Fibroblast of skin of scalp (primary cell): ENCODE measurements at regions not wholly inside any gene's neighbourhood (a gene's known extent, or its start where the extent isn't known, plus 50 kb on each side); places are given as distances from the start of the nearest gene placed in this dataset.
"Not testable (repeated sequence)": the region's sequence is repeated elsewhere in the genome, so short reads cannot be mapped to it uniquely, and the experiment has no call there.

Source experiments
- DNase-seq: peaks from one replicate; pipeline ENCODE4 v3.0.0-alpha.2; 2013

DNA sequence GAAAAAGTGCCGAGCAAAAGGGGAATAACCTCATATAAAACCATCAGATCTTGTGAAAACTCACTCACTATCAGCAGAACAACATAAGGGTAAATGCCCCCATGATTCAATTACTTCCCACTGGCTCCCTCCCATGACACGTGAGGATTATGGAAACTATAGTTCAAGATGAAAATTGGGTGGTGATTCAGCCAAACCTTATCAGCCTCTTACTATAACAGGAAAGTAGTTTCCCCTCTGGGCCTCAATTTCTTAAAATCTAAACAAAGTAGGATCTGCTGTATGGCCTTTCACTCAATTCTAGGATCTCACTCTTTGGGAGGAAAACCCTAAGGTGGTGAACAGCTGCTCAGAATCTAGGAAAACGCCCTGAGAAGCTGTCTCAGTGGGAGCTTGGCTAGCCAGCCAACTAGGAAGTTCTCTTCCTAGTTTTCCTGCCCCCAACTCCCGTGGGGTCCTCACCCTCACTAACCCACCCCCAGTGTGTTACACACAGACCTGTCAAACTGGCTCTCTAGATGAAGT, 1017.1 kb upstream of the HS3ST1 start:
- no peak for DNase-seq

DNA sequence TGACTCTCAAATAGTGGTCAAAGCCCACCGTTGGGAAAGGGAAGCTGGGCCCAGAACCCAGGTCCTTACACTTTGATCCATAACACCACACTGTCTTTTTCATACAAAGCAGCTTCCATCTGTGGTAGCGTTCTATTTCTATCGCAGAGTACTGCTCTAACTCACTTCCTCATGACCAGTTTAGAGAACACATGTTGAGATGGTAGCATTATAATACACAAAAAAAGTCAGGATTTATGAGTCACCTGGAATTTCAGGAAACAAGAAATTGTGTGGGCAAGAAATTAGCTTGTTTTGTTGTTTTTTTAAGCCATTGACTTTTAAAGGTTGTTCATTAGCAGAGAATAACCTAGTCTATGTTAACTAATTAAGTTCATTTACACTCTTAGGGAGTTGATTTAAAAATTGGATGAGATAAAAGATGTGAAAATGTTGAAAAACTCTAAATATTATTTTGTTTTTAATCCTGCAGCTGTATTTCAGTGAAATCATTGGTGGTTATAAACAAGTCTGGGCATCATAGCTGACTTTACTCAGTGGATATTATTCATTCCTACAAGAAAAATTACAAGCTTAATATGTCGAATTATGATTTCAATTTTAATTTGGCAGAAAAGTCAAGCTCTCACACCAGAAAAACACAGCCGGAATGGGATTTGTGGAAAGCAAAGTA, 1011.1 kb upstream of the HS3ST1 start:
- DNase-seq, result no peak

DNA sequence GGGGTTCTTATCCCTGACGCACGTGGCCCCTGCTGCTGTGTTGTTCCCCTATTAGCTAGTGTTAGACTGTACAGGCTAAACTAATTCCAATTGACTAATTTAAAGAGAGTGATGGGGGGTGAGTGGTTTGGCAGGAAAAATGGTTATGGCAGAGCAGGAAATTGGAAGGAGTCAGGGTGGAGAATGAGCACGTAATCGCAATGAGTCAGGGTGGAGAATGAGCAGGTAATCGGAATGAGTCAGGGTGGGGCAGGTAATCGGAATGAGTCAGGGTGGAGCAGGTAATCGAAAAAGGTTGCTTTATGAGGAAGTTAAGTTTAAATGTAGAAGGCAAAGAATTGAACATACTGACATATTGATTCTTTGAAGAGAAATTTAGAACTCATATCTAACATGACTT, 1002.6 kb upstream of the HS3ST1 start:
- DNase-seq, result not testable (repeated sequence)

- DNase-seq, result no peak
Measured at GRCh38 chr4:12421364-12421763, 992.7 kb upstream of the HS3ST1 start.

GRCh38 chr4:12416755-12417154, 988.1 kb upstream of the HS3ST1 start:
- DNase-seq, result no peak

DNA sequence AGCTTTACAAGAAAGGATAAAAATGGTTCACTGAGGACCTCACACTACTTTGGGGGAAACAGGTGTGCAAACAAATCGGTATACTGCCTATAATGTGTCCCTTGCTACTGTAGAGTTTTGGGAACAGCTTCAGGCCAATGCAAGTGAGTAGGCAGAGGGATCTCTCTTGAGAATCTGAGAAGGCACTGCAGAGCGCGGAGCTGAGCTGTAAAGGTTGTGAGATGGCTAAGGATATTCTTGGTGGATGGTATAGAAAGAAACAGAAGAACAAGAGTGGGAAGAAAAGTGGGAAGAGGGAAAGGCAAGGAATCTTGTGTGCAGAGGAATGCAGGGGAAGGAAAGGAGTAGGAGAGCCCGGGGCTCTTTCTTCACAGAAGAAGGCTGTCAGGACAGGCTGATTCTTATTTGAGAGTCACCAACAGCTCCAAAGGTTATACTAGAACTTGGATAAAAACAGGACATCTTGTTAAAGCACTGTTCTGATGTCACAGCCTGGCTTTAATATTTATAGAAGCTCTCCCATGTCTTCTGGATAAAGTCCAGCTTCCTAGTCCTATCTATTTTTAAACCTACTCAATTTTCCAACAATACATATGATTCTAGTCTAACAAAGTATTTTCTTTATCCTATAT, 985.6 kb upstream of the HS3ST1 start:
- no peak for DNase-seq

GRCh38 chr4:12411072-12411471, 982.4 kb upstream of the HS3ST1 start:
- DNase-seq, result no peak

DNA sequence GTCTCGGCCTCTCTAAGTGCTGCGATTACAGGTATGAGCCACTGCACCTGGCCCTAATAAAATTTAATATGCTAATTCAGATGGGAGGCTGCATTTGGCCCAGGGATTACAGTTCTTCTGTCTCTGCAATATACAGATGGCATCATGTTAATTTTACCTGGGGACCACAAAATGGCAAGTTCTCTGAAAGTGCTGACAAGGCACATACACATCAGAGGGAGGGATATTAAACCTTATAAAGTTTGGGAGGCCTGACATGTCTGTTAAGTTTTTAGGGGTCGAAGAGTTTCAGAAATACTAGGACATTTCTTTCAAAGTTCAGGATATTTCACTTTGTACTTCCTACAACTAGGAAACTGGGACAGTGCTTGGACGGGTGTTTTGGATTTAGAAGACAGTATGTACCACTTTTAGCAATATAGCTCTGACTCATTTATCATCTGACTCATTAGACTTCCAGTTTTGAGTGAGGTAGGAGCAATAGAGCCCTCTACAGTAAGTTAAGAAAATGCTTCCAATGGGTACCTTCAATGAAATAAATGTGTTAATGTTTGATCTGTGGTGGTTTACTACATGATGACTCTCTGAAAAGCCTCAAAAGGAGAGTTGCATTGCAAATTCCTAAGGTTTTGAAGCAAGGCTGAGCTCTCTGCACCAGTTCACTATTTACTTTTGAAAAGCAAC, 981.0 kb upstream of the HS3ST1 start:
- no peak for DNase-seq

- DNase-seq, result no peak
Measured at GRCh38 chr4:12408364-12408763, 979.7 kb upstream of the HS3ST1 start.

- no peak for DNase-seq
Measured at GRCh38 chr4:12403175-12403574, 974.5 kb upstream of the HS3ST1 start.

- DNase-seq, result no peak
Measured at GRCh38 chr4:12399781-12400180, 971.1 kb upstream of the HS3ST1 start.

DNA sequence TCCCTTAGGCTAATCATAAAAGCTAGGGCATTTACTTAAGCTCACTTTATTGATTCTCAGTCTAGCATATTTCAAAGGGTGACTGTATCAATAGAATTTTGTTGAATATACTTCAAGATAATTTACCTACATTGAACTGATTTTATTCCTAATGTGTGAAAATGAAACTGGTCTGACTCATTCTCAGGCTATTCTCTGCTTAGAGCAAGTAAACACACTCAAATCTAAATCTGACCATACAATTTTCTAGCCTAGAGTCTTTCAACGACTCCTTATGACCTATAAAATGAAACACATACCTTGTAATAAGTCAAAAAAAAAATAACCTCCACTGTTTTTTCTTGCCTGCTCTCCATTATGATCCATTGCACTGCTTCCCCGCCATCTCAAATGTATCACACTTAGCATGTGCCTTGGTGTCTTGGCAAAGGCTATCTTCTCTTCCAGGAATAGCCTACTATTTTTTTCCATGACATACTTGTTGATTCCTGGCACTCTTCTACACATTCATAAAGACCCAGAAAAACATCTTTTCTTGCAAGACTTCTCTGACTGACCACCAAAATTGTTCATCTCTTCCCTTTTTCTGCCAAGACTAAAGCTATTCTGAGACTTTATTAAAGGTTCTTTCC, 965.1 kb upstream of the HS3ST1 start:
- no peak for DNase-seq

DNA sequence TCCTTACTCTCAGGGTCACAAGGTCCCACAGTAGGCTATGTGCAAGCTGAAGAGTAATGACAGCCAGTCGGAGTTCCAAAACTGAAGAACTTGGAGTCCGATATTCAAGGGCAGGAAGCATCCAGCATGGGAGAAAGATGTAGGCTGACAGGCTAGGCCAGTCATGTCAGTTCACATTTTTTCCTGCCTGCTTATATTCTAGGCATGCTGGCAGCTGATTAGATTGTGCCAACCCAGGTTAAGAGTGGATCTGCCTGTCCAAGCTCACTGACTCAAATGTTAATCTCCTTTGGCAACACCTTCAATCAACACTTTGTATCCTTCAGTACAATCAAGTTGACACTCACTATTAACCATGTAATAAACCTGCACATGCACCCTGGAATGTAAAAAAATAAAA, 960.9 kb upstream of the HS3ST1 start:
- DNase-seq, result no peak

- no peak for DNase-seq
Measured at GRCh38 chr4:12382567-12382966, 953.9 kb upstream of the HS3ST1 start.

- DNase-seq, result no peak
Measured at GRCh38 chr4:12379191-12379590, 950.5 kb upstream of the HS3ST1 start.

GRCh38 chr4:12375805-12376204, 947.1 kb upstream of the HS3ST1 start:
- no peak for DNase-seq

- not testable (repeated sequence) for DNase-seq
Measured at GRCh38 chr4:12365869-12366268, 937.2 kb upstream of the HS3ST1 start.

- no peak for DNase-seq
Measured at GRCh38 chr4:12360391-12360790, 931.7 kb upstream of the HS3ST1 start.

DNA sequence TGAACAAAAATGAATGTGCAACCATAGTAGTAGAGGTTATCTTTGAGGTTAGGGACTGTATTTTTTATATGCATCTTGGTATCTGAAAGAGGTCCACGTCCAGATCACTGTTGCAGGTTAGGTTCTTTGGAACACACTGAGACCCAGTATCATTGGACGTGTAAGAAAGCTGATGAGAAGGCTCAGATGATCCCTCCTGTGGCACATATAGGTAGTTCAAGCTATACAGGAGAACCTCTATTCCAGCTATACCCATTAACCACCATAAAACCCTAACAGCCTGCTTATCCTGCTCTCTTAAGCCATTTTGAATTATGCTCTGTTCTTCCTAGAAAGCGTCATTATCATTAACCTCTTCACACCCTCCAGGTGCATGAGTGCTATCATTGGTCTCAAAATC, 930.7 kb upstream of the HS3ST1 start:
- no peak for DNase-seq

DNA sequence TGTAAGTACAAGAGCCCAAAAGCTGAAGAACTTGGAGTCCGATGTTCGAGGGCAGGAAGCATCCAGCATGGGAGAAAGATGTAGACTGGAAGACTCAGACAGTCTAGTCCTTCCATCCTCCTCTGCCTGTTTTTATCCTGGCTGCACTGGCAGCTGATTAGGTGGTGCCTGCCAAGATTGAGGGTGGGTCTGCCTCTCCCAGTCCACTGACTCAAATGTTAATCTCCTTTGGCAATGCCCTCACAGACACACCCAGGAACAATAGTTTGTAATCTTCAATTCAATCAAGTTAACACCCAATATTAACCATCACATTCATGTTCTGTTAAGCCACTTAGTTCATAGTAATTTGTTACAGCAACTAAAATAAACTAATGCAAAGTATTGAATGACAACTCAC, 904.4 kb upstream of the HS3ST1 start:
- not testable (repeated sequence) for DNase-seq

DNA sequence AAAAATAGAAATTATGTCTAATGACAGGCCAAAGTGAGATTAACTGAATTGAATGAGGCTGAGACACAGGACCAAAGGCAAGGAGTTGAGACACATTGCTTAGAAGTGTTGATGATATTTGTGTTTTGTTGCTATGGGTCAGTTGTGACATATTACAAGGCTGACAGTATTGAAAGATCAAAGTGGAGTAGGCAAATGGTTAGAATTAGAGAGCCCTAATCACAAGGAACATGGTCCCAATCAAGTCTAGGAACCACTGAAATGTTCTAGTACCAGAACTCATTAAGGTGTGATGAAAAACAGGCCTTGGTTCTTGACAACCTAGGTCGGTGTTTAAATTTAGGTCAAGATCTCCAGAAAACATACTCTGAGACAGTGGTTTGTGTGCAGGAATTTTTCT, 896.3 kb upstream of the HS3ST1 start:
- DNase-seq, result no peak

- DNase-seq, result no peak
Measured at GRCh38 chr4:12319765-12320164, 891.1 kb upstream of the HS3ST1 start.

DNA sequence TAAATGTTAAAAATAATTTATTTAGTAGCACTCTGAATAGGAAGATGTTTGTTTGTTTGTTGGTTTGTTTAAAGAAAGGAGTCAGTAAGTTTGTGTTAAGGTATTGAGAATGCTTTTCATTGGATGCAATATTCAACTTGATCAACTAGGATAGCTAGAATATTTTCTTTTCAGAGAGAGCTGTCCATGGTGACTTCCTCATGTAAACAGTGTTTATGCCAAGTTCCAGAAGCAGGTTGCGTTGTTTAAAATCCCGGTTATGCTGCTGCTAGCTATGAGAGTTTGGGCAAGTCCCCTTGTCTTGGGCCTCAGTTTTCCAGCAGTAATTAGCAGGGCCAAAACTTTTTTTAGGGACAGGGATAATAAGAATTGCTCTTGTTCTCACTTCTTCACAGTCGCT, 876.2 kb upstream of the HS3ST1 start:
- no peak for DNase-seq
